ENCODE measurements at regions not wholly inside any gene's neighbourhood (a gene's known extent, or its start where the extent isn't known, plus 50 kb on each side); places are given as distances from the start of the nearest gene placed in this dataset.

DNA sequence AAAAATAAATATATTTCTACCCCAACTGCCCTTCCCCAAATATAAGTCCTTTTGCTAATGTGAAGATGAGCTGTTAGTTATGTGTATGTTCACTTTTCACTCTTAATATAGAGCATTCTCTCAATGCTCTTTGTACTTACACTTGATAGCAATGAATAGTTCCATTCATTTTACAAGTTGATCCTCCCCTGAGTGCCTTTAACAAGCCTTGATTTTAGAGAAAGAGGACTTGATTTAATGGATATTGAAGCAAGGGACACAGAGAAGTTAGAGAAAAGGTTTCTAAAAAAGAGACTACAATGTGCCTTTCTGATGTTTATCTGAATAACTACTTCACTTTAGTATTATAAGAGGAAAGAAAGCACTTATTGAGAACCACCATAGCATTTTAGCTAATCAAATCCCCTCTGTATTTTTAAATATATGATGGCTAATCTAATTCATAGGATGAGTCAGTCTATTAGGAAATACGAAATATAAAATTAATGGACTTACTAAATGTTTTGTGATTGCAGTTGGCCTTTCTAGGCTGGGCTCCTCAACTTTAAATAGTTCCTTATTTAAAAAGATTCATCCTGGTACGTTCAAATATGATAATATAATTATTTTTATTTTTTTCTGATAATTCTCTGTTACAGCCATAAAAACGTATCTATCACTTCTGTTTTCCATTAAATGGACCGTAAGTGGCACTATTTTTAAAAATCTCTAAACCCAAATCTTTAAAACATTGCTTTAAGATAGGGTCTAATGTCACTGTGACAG, 1097.8 kb upstream of the SLC10A2 start:
- TF ChIP-seq CTCF (conservative IDR thresholded peaks at IDR 0.05 in 1 of 2, IDR thresholded peaks at IDR 0.05 in 1 of 2; ENCODE audit: low read depth in 1 of 2, low read length in 2 of 2) (no peak), EZH2 (IDR thresholded peaks at IDR 0.05; ENCODE audit: low read length, missing control alignments) (no peak)
